GM12872 (cell line): ENCODE measurements at regions not wholly inside any gene's neighbourhood (a gene's known extent, or its start where the extent isn't known, plus 50 kb on each side); places are given as distances from the start of the nearest gene placed in this dataset.
A peak's percentile ranks its signal among the peaks of the same experiment; 100 is the strongest.

ENCODE experiments used
- CTCF ChIP-seq: IDR thresholded peaks from 3 replicates; pipeline ENCODE4 v1.5.1; 2011; ENCODE audit warnings: low read depth, mild to moderate bottlenecking, low read length, moderate library complexity; ENCODE audit not compliant: insufficient read depth

DNA sequence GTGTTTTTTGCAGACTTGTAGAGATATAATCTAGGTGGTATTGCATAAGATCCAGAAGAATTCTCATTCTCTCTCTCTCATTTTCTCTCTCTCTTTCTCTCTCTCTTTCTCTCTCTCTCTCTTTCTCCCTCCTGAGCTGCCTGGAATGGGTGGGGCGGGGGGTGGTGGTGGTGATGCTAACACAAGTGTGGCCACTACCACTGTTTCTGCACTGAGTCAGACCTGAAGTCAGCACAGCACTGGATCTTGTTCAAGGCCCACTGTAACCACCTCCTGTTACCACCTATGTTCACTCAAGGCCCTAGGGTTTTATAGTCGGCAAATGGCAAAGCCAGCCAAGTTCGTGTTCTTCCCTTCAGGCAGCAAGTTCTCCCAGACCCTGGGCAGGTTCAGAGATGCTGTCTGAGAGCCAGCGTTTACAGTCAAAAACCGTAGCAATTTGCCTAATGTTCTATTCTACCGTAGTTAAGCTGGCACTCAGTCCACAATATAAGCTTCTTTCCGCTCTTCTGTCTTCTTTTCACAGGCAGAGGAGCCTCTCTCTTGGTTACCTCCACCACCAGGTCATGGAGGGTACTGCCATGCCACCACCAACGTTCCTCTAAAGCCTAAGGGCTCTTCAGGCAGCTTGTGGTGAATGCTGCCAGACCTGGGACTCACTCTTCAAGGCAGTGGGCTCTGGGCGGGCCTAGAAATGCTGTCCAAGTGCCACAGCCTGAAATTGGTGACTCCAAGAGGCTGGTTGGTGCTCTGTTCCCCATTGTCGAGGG is 235.7 kb upstream of the PRR16 start:
- TF ChIP-seq CTCF = 0 out of 3 replicates have a peak, but pooled peaks have one; percentile 14

DNA sequence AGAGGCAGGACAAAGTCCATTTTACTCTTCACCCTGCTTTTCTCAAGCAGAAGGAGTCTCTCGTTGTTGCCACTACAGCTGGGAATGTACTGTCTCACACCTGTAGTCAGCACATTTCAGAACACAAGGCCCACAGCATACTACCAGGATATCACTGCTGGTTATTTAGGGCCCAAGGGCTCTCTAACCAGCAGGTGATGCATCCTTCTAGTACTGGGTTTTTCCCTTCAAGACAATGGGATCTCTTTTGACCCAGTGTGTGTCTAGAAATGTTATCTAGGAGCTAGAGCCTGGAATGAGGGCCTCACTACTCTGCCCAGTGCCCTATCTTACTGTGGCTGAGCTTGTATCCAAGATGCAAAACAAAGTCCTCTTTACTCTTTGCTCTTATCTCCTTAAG is 235.1 kb upstream of the PRR16 start:
- TF ChIP-seq CTCF = no peak

DNA sequence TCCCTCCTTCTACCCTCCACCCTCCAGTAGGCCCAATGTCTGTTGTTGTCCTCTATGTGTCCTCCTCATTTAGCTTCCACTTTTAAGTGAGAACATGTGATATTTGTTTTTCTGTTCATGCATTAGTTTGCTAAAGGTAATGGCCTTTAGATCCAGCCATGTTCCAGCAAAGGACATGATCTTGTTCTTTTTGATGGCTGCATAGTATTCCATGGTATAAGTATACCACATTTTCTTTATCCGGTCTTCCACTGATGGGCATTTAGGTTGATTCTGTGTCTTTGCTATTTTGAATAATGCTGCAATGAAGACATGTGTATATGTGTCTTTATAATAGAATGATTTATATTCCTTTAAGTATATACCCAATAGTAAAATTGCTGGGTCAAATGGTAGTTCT is 232.5 kb upstream of the PRR16 start:
- TF ChIP-seq CTCF = no peak

DNA sequence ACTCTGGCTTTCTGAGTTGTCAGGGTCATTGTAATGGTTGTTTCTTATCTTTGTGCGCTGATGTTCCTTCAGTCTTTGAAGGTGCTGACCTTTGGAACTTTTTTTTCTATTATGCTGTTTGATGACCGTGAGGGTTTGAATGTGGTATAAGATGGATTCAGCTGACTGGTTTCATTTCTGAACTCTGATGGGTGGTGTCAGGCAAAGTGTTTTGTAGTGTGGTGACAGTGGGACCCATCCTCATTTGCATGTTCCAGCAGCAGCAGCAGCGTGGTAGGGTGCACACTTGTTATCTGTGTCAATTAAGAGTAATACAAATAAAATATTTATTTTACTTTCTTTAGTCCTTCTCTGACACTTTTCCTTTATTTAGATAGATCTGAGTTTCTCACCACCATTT is 227.7 kb upstream of the PRR16 start:
- TF ChIP-seq CTCF = no peak

DNA sequence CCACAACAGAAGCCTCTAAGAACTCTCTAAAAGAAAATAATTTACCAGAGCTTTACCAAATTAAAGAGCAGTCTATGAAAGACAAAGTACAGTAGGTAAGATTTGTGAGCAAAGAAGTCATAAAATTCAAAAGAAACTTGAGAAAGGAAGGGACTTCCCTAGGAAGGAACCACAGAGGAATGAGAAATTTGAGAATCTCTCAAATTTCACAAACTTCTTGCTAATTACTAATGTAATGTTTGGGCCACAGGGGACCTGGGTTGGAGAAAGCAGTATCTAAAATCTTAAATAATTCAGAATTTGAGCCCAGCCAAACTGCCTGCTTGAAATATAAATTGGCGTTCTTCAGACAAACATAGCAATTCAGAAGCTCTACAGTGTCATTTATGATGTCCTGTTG is 225.0 kb upstream of the PRR16 start:
- TF ChIP-seq CTCF = no peak

- TF ChIP-seq CTCF = no peak
These were observed 223.4 kb upstream of the PRR16 start for GRCh38 chr5:120240706-120241105.

DNA sequence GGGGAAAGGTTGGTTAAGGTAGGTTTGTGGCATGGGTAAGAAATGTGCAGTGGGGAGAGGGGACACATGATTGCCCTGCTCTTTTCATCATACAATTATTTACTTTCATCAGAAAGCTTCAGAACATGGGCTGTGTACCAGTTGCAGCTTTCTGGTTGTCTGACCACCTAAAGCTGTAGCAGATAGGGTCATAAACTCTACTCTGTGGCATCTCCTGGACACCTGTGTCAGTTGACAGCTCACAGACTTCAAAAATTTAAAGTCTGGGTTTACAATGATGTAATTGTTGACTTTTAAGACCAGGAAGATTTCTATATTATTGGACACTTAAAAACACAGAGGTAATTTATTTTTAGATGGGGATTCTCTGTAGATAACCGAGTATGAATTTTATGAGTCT is 222.7 kb upstream of the PRR16 start:
- no peak for TF ChIP-seq CTCF

DNA sequence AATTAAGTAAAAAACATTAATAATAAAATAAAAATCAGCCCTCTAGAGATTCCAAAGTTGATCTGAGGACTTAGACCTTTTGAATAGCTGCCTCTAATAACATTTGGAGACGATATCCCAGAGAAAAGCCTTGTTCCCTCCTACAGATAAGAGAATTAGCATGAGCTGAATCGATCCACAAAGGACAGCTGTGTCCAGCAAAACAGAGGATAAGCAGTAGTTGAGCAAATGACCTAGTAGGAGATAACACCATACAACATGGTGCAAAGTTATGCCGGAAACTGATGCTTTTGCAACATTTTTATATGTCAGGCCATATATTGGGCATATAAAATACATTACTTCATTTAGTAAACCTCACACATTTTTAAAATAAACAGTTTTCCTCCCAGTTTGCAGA is 212.2 kb upstream of the PRR16 start:
- no peak for TF ChIP-seq CTCF
